ENCODE measurements at regions not wholly inside any gene's neighbourhood (a gene's known extent, or its start where the extent isn't known, plus 50 kb on each side); places are given as distances from the start of the nearest gene placed in this dataset.

GRCh38 chr9:12065686-12066085, 627.5 kb upstream of the TYRP1 start:
- Histone ChIP-seq H3K4me3 (ENCODE audit: low read depth, low read length, poor library complexity, severe bottlenecking) (no peak overlapping the region), H3K27ac (ENCODE audit: low read depth, low read length, poor library complexity, severe bottlenecking) (no peak overlapping the region), H3K36me3 (ENCODE audit: insufficient read depth, low read length, poor library complexity, severe bottlenecking) (no peaks in the 10 kb centered on the region), H3K4me1 (ENCODE audit: insufficient read depth, low read length, poor library complexity, severe bottlenecking) (no peaks in the 10 kb centered on the region), H3K27me3 (replicated peaks; ENCODE audit: insufficient read depth, low read depth, low read length, poor library complexity) (no peaks in the 10 kb centered on the region), H3K9me3 (ENCODE audit: low read depth, low read length, poor library complexity, severe bottlenecking) (no peaks in the 10 kb centered on the region)
- BruUV-seq (replicated peaks): no TSS peak
- POLR2A ChIA-PET (ENCODE audit: low non-redundant PET): no interaction called here
- DNase-seq (ENCODE audit: low spot score): no peak
- TF ChIP-seq EZH2 (IDR thresholded peaks at IDR 0.05; ENCODE audit: borderline replicate concordance, low read depth, low read length, poor library complexity, severe bottlenecking) (no peak), CTCF (conservative IDR thresholded peaks at IDR 0.05; ENCODE audit: low read depth, low read length) (no peak)
- CTCF ChIA-PET: no interaction called here
- intact Hi-C loops (cut with micrococcal nuclease; ENCODE audit: unreplicated experiment): no loop called here

- ChIA-PET POLR2A (ENCODE audit: low non-redundant PET) (no interaction called here), CTCF (no interaction called here)
- Histone ChIP-seq H3K27ac (ENCODE audit: low read depth, low read length, poor library complexity, severe bottlenecking) (no peak overlapping the region), H3K27me3 (replicated peaks; ENCODE audit: insufficient read depth, low read depth, low read length, poor library complexity) (no peaks in the 10 kb centered on the region), H3K9me3 (ENCODE audit: low read depth, low read length, poor library complexity, severe bottlenecking) (no peaks in the 10 kb centered on the region), H3K36me3 (ENCODE audit: insufficient read depth, low read length, poor library complexity, severe bottlenecking) (no peaks in the 10 kb centered on the region), H3K4me3 (ENCODE audit: low read depth, low read length, poor library complexity, severe bottlenecking) (no peak overlapping the region), H3K4me1 (ENCODE audit: insufficient read depth, low read length, poor library complexity, severe bottlenecking) (no peaks in the 10 kb centered on the region)
- no TSS peak for BruUV-seq (replicated peaks)
- TF ChIP-seq EZH2 (IDR thresholded peaks at IDR 0.05; ENCODE audit: borderline replicate concordance, low read depth, low read length, poor library complexity, severe bottlenecking) (no peak), CTCF (conservative IDR thresholded peaks at IDR 0.05; ENCODE audit: low read depth, low read length) (no peak)
- intact Hi-C loops (cut with micrococcal nuclease; ENCODE audit: unreplicated experiment): no loop called here
- no peak for DNase-seq (ENCODE audit: low spot score)
Measured at GRCh38 chr9:12066455-12067035, 626.6 kb upstream of the TYRP1 start.

GRCh38 chr9:12069366-12069765, 623.8 kb upstream of the TYRP1 start:
- intact Hi-C loops (cut with micrococcal nuclease; ENCODE audit: unreplicated experiment): no loop called here
- Histone ChIP-seq H3K4me1 (ENCODE audit: insufficient read depth, low read length, poor library complexity, severe bottlenecking) (no peaks in the 10 kb centered on the region), H3K27me3 (replicated peaks; ENCODE audit: insufficient read depth, low read depth, low read length, poor library complexity) (no peaks in the 10 kb centered on the region), H3K9me3 (ENCODE audit: low read depth, low read length, poor library complexity, severe bottlenecking) (no peaks in the 10 kb centered on the region), H3K36me3 (ENCODE audit: insufficient read depth, low read length, poor library complexity, severe bottlenecking) (no peaks in the 10 kb centered on the region), H3K4me3 (ENCODE audit: low read depth, low read length, poor library complexity, severe bottlenecking) (no peak overlapping the region), H3K27ac (ENCODE audit: low read depth, low read length, poor library complexity, severe bottlenecking) (no peak overlapping the region)
- POLR2A ChIA-PET (ENCODE audit: low non-redundant PET): no interaction called here
- BruUV-seq (replicated peaks): no TSS peak
- CTCF ChIA-PET: no interaction called here
- no peak for DNase-seq (ENCODE audit: low spot score)
- no peak for TF ChIP-seq CTCF (conservative IDR thresholded peaks at IDR 0.05; ENCODE audit: low read depth, low read length)
- TF ChIP-seq EZH2 (IDR thresholded peaks at IDR 0.05; ENCODE audit: borderline replicate concordance, low read depth, low read length, poor library complexity, severe bottlenecking): no peak
